ENCODE measurements at regions not wholly inside any gene's neighbourhood (a gene's known extent, or its start where the extent isn't known, plus 50 kb on each side); places are given as distances from the start of the nearest gene placed in this dataset.

- no peaks in the 10 kb centered on the region for H3K36me3 ChIP-seq (ENCODE audit: control insufficient read depth in 4 of 4, insufficient read depth in 3 of 4, low read depth in 1 of 4, low read length in 3 of 4)
- DNase-seq (ENCODE audit: low spot score): no peak
- no peaks in the 10 kb centered on the region for H3K4me1 ChIP-seq (ENCODE audit: control insufficient read depth in 4 of 4, insufficient read depth in 4 of 4, low read length in 3 of 4)
- 30% methylated on average over 1 of the region's 1 CpG for WGBS
- no peaks in the 10 kb centered on the region for H3K9me3 ChIP-seq (ENCODE audit: control insufficient read depth in 4 of 4, low read length in 3 of 4)
- H3K4me3 ChIP-seq (ENCODE audit: low read depth in 1 of 3, low read length in 3 of 3): no peak overlapping the region
- no peak overlapping the region for H3K27ac ChIP-seq (ENCODE audit: low read depth in 1 of 2, low read length in 2 of 2)
- no peak for TF ChIP-seq REST (IDR thresholded peaks at IDR 0.05)
- TF ChIP-seq FOXA2 (IDR thresholded peaks at IDR 0.05): no peak
- TF ChIP-seq EGR1 (IDR thresholded peaks at IDR 0.05; ENCODE audit: low read depth in 2 of 2): no peak
- no peak for TF ChIP-seq MAX (IDR thresholded peaks at IDR 0.05)
- no peak for TF ChIP-seq FOXA1 (IDR thresholded peaks at IDR 0.05)
- no peak for TF ChIP-seq NR2F2 (IDR thresholded peaks at IDR 0.05)
- no peak for TF ChIP-seq RXRA (IDR thresholded peaks at IDR 0.05)
- TF ChIP-seq ZBTB33 (IDR thresholded peaks at IDR 0.05): no peak
- TF ChIP-seq TAF1 (conservative IDR thresholded peaks at IDR 0.05): no peak
- TF ChIP-seq YY1 (IDR thresholded peaks at IDR 0.05): no peak
- no peak for TF ChIP-seq SP1 (IDR thresholded peaks at IDR 0.05)
- TF ChIP-seq GABPA (IDR thresholded peaks at IDR 0.05 in 1 of 2, conservative IDR thresholded peaks at IDR 0.05 in 1 of 2): no peak
- TF ChIP-seq CTCF (IDR thresholded peaks at IDR 0.05; ENCODE audit: low read depth, low read length, missing input control): no peak
- TF ChIP-seq JUND (IDR thresholded peaks at IDR 0.05): no peak
- TF ChIP-seq HNF4A (conservative IDR thresholded peaks at IDR 0.05): no peak
- no peak for TF ChIP-seq HNF4G (IDR thresholded peaks at IDR 0.05)
- no peak for TF ChIP-seq ATF3 (IDR thresholded peaks at IDR 0.05)
- peaks cover 0 to 3% (median 0%) of the 10 kb centered on the region in 4 donors for H3K27me3 ChIP-seq (ENCODE audit: control insufficient read depth in 4 of 4, insufficient read depth in 4 of 4, low read length in 3 of 4)
- H3K9ac ChIP-seq (ENCODE audit: low read depth in 1 of 2, low read length in 2 of 2): no peak overlapping the region
Measured at GRCh38 chr20:7015257-7015656, 247.8 kb downstream of the BMP2 start.

- Histone ChIP-seq H3K27me3 (ENCODE audit: control insufficient read depth in 4 of 4, insufficient read depth in 4 of 4, low read length in 3 of 4) (no peaks in the 10 kb centered on the region), H3K27ac (ENCODE audit: low read depth in 1 of 2, low read length in 2 of 2) (no peak overlapping the region), H3K9me3 (ENCODE audit: control insufficient read depth in 4 of 4, low read length in 3 of 4) (peaks cover 0 to 8% (median 5%) of the 10 kb centered on the region in 4 donors), H3K9ac (ENCODE audit: low read depth in 1 of 2, low read length in 2 of 2) (no peak overlapping the region), H3K36me3 (ENCODE audit: control insufficient read depth in 4 of 4, insufficient read depth in 3 of 4, low read depth in 1 of 4, low read length in 3 of 4) (no peaks in the 10 kb centered on the region), H3K4me1 (ENCODE audit: control insufficient read depth in 4 of 4, insufficient read depth in 4 of 4, low read length in 3 of 4) (no peaks in the 10 kb centered on the region), H3K4me3 (ENCODE audit: low read depth in 1 of 3, low read length in 3 of 3) (no peak overlapping the region)
- WGBS: 49% methylated on average over 1 of the region's 1 CpG
- no peak for DNase-seq (ENCODE audit: low spot score)
- TF ChIP-seq HNF4G (IDR thresholded peaks at IDR 0.05) (no peak), YY1 (IDR thresholded peaks at IDR 0.05) (no peak), HNF4A (conservative IDR thresholded peaks at IDR 0.05) (no peak)
Measured at GRCh38 chr20:7022597-7022996, 255.1 kb downstream of the BMP2 start.

All from liver (tissue), 8 donors.